ENCODE measurements at regions not wholly inside any gene's neighbourhood (a gene's known extent, or its start where the extent isn't known, plus 50 kb on each side); places are given as distances from the start of the nearest gene placed in this dataset.

DNA sequence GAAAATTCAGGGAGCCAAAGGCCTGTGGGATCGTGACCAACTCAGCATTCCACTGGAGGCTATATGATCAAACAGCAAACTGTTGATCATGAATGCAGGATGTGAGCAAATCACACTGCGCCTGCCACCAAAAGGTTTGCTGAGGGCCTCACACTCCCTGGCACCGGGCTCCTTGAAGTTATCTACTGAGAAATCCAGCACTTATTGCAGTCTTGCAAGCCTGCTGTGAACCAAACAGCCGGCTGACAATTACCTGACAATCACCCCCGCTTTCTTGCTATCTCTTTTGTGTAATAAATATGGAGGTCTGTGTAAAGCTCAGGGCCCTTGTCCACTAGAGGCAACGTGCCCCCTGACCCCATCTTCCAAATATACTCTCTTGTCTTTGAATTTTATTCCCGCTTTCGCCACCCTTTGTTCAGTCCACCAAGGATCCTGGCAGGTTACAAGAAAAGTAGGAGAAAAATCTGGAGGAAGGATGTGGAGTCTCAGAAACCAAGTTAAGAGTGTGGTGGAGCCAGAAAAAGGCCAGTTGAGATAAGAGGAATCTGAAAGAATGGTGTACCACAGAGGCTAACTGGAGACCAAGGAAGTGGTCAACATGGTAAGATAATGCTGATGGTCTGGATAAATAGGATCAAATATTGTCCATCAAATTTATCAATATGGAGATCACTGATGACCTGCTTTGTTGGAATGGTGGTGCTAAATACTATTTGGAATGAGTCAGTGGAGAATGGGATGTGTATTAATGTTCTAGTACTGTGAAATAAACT lies 229.2 kb downstream of the ALX1 start:
- Histone ChIP-seq H3K4me1 (no peaks in the 10 kb centered on the region), H3K36me3 (no peaks in the 10 kb centered on the region), H3K9me3 (no peaks in the 10 kb centered on the region), H3K4me3 (ENCODE audit: low read depth, low read length) (no peak overlapping the region), H3K27me3 (no peaks in the 10 kb centered on the region)
- TF ChIP-seq CTCF (IDR thresholded peaks at IDR 0.05; ENCODE audit: low read depth, low read length), result no peak
- DNase-seq, result no peak

GRCh38 chr12:85509857-85510256 lies 229.8 kb downstream of the ALX1 start:
- Histone ChIP-seq H3K4me3 (ENCODE audit: low read depth, low read length) (no peak overlapping the region), H3K27me3 (no peaks in the 10 kb centered on the region), H3K9me3 (no peaks in the 10 kb centered on the region), H3K4me1 (no peaks in the 10 kb centered on the region), H3K36me3 (no peaks in the 10 kb centered on the region)
- no peak for TF ChIP-seq CTCF (IDR thresholded peaks at IDR 0.05; ENCODE audit: low read depth, low read length)
- no peak for DNase-seq

- Histone ChIP-seq H3K4me3 (ENCODE audit: low read depth, low read length) (no peak overlapping the region), H3K4me1 (no peaks in the 10 kb centered on the region), H3K36me3 (no peaks in the 10 kb centered on the region), H3K27me3 (no peaks in the 10 kb centered on the region), H3K9me3 (no peaks in the 10 kb centered on the region)
- no peak for TF ChIP-seq CTCF (IDR thresholded peaks at IDR 0.05; ENCODE audit: low read depth, low read length)
- no peak for DNase-seq
These were observed 236.0 kb downstream of the ALX1 start for GRCh38 chr12:85516039-85516438.

- Histone ChIP-seq H3K4me3 (ENCODE audit: low read depth, low read length) (no peak overlapping the region), H3K36me3 (no peaks in the 10 kb centered on the region), H3K9me3 (no peaks in the 10 kb centered on the region), H3K4me1 (no peaks in the 10 kb centered on the region), H3K27me3 (no peaks in the 10 kb centered on the region)
- DNase-seq, result no peak
- no peak for TF ChIP-seq CTCF (IDR thresholded peaks at IDR 0.05; ENCODE audit: low read depth, low read length)
These were observed 236.8 kb downstream of the ALX1 start for GRCh38 chr12:85516667-85517325.

DNA sequence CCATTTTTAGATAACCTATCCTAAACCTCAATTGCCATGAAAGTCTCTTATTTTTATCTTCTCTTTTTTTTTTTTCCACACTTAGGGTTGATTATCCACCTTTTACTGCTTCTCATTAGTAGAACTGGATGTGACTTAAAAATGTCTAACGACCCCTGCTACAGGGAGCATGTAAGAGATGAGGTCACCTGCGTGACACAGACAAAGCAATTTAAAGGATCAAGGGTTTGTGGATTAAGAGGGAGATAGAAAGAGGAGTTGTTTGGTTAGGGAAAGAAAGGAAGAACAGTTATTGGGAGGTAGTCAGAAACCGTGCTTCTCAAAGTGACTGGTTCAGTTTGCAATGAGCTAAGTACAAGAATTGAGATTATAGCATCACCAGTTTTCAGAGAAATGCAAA lies 239.1 kb downstream of the ALX1 start:
- Histone ChIP-seq H3K4me1 (no peaks in the 10 kb centered on the region), H3K27me3 (no peaks in the 10 kb centered on the region), H3K36me3 (no peaks in the 10 kb centered on the region), H3K9me3 (no peaks in the 10 kb centered on the region), H3K4me3 (ENCODE audit: low read depth, low read length) (no peak overlapping the region)
- no peak for TF ChIP-seq CTCF (IDR thresholded peaks at IDR 0.05; ENCODE audit: low read depth, low read length)
- no peak for DNase-seq

GRCh38 chr12:85523197-85523596 lies 243.2 kb downstream of the ALX1 start:
- DNase-seq, result no peak
- Histone ChIP-seq H3K27me3 (no peaks in the 10 kb centered on the region), H3K4me1 (no peaks in the 10 kb centered on the region), H3K4me3 (ENCODE audit: low read depth, low read length) (no peak overlapping the region), H3K36me3 (no peaks in the 10 kb centered on the region), H3K9me3 (no peaks in the 10 kb centered on the region)
- TF ChIP-seq CTCF (IDR thresholded peaks at IDR 0.05; ENCODE audit: low read depth, low read length), result no peak
